K562 (cell line): ENCODE measurements at regions not wholly inside any gene's neighbourhood (a gene's known extent, or its start where the extent isn't known, plus 50 kb on each side); places are given as distances from the start of the nearest gene placed in this dataset.

Experiments used
- ETV5 ChIP-seq: sonication (generic); formaldehyde crosslinking; IDR thresholded peaks from 2 replicates; pipeline ENCODE4 v1.4.0; 2020; ENCODE audit warnings: low read depth, mild to moderate bottlenecking, missing genetic modification reagents
- FOXP4 ChIP-seq: sonication (generic); formaldehyde crosslinking; IDR thresholded peaks from 2 replicates; pipeline ENCODE4 v1.8.0; 2022; ENCODE audit warnings: mild to moderate bottlenecking, missing genetic modification reagents, borderline replicate concordance
- LEF1 ChIP-seq: fragments of 450-650 bp; IDR thresholded peaks from 2 replicates; pipeline ENCODE4 v1.6.1; 2016; ENCODE audit warnings: mild to moderate bottlenecking
- NUFIP1 ChIP-seq: fragments of 450-650 bp; IDR thresholded peaks from 2 replicates; pipeline ENCODE4 v1.6.1; 2018; ENCODE audit not compliant: partially characterized antibody
- PPARD ChIP-seq: fragments of 250-450 bp; sonication (Bioruptor Pico); IDR thresholded peaks from 2 replicates; pipeline ENCODE4 v1.8.0; 2022; ENCODE audit warnings: inconsistent platforms, mild to moderate bottlenecking, moderate library complexity
- ZNF12 ChIP-seq: sonication (generic); formaldehyde crosslinking; IDR thresholded peaks from 2 replicates; pipeline ENCODE4 v1.4.0; 2020; ENCODE audit warnings: mild to moderate bottlenecking, missing genetic modification reagents
- ZNF764 ChIP-seq: fragments of 250-450 bp; sonication (Bioruptor Pico); IDR thresholded peaks from 2 replicates; pipeline ENCODE4 v1.4.0; 2020; ENCODE audit warnings: low read depth, mild to moderate bottlenecking, moderate library complexity
- ZNF778 ChIP-seq: fragments of 450-650 bp; formaldehyde crosslinking; IDR thresholded peaks from 2 replicates; pipeline ENCODE4 v1.4.0; 2020; ENCODE audit warnings: mild to moderate bottlenecking, moderate library complexity
- TF ChIP-seq, protein P1 (sequence below): fragments of 250-450 bp; sonication (Bioruptor Pico); IDR thresholded peaks from 2 replicates; pipeline ENCODE4 v1.4.0; 2020
- TF ChIP-seq, protein P2 (sequence below): sonication (generic); formaldehyde crosslinking; IDR thresholded peaks from 2 replicates; pipeline ENCODE4 v1.8.0; 2022; ENCODE audit warnings: mild to moderate bottlenecking, low read depth, missing genetic modification reagents

DNA sequence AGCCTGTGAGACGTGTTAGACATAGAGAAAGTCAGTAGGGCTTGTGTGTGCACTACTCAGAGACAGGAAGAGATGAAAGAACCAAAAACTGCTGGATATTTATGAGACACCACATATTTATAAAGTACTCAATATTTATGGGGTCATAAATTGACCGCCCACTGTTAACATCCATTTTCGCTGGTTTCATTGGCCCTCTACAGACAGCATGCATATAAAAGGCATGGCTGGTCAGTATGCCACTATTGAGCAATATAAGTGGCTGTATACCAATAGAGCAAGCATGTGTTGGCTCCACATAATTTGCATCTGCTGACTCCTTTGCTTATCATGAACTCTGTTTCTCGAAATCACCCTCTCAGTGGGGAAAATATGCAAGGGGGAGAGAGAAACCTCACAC lies 110.3 kb upstream of the BTN3A2 start (continued):
- TF ChIP-seq ZNF12 (CRISPR knock-in tag) (no peak), FOXP4 (CRISPR knock-in tag) (no peak), LEF1 (no peak), ETV5 (CRISPR knock-in tag) (no peak), ZNF764 (no peak), PPARD (no peak), ZNF778 (CRISPR knock-in tag) (no peak), NUFIP1 (no peak)
- TF ChIP-seq, protein P1, sequence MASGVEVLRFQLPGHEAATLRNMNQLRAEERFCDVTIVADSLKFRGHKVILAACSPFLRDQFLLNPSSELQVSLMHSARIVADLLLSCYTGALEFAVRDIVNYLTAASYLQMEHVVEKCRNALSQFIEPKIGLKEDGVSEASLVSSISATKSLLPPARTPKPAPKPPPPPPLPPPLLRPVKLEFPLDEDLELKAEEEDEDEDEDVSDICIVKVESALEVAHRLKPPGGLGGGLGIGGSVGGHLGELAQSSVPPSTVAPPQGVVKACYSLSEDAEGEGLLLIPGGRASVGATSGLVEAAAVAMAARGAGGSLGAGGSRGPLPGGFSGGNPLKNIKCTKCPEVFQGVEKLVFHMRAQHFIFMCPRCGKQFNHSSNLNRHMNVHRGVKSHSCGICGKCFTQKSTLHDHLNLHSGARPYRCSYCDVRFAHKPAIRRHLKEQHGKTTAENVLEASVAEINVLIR (CRISPR knock-in tag): no peak
- TF ChIP-seq, protein P2, sequence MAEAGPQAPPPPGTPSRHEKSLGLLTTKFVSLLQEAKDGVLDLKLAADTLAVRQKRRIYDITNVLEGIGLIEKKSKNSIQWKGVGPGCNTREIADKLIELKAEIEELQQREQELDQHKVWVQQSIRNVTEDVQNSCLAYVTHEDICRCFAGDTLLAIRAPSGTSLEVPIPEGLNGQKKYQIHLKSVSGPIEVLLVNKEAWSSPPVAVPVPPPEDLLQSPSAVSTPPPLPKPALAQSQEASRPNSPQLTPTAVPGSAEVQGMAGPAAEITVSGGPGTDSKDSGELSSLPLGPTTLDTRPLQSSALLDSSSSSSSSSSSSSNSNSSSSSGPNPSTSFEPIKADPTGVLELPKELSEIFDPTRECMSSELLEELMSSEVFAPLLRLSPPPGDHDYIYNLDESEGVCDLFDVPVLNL (CRISPR knock-in tag): no peak
